ENCODE measurements at regions not wholly inside any gene's neighbourhood (a gene's known extent, or its start where the extent isn't known, plus 50 kb on each side); places are given as distances from the start of the nearest gene placed in this dataset.

DNA sequence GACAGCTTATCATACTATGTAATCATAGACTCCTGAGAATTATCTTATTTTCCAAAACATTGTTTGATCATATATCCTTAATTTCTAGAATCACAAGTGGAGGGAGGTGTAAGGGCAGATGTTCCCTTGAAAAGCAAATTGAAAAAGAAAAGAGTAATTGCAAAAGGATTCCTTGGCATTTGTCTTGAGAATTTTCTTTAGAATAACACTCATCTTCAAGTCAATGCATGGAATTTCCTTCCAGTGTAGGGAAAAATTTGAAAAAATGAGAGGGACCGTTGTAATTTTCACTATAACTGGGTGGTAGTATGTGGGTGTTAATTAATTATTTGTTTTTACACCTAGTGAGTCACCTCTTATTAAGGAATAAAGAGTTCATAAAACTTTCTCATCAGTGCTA is 724.6 kb upstream of the ADAMTS5 start:
- peaks cover 26% of the 10 kb centered on the region for H3K9me3 Mint-ChIP-seq
- Histone ChIP-seq H3K4me1 (ENCODE audit: control insufficient read depth, insufficient read depth, low read length) (no peaks in the 10 kb centered on the region), H3K27ac (ENCODE audit: low read depth, low read length) (no peak overlapping the region), H3K4me3 (ENCODE audit: low read length) (no peak overlapping the region), H3K36me3 (ENCODE audit: control insufficient read depth, insufficient read depth, low read length) (no peaks in the 10 kb centered on the region), H3K9ac (ENCODE audit: extremely low read depth, low read length, poor library complexity, severe bottlenecking) (no peak overlapping the region), H3K27me3 (ENCODE audit: control insufficient read depth, insufficient read depth, low read length, poor library complexity, severe bottlenecking) (no peaks in the 10 kb centered on the region), H3K9me3 (ENCODE audit: control insufficient read depth, low read length) (peaks cover 15% of the 10 kb centered on the region)
- no peak for DNase-seq
- TF ChIP-seq, protein P1, sequence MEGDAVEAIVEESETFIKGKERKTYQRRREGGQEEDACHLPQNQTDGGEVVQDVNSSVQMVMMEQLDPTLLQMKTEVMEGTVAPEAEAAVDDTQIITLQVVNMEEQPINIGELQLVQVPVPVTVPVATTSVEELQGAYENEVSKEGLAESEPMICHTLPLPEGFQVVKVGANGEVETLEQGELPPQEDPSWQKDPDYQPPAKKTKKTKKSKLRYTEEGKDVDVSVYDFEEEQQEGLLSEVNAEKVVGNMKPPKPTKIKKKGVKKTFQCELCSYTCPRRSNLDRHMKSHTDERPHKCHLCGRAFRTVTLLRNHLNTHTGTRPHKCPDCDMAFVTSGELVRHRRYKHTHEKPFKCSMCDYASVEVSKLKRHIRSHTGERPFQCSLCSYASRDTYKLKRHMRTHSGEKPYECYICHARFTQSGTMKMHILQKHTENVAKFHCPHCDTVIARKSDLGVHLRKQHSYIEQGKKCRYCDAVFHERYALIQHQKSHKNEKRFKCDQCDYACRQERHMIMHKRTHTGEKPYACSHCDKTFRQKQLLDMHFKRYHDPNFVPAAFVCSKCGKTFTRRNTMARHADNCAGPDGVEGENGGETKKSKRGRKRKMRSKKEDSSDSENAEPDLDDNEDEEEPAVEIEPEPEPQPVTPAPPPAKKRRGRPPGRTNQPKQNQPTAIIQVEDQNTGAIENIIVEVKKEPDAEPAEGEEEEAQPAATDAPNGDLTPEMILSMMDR (conservative IDR thresholded peaks at IDR 0.05): no peak
- 100% methylated on average over 1 of the region's 1 CpG; no CpG with 5 or more reads in 1 of the 2 experiments for WGBS, 2 experiments (ENCODE audit: insufficient coverage in 1 of 2, insufficient read length in 1 of 2)
- no peak overlapping the region for H3K4me3 Mint-ChIP-seq
- peaks cover 5% of the 10 kb centered on the region for H3K36me3 Mint-ChIP-seq (ENCODE audit: low read depth)
- no peaks in the 10 kb centered on the region for H3K4me1 Mint-ChIP-seq
- no peak overlapping the region for H3K27ac Mint-ChIP-seq
- no peaks in the 10 kb centered on the region for H3K27me3 Mint-ChIP-seq (ENCODE audit: insufficient read depth)

GRCh38 chr21:27691006-27691405 is 724.1 kb upstream of the ADAMTS5 start:
- Mint-ChIP-seq H3K4me1 (no peaks in the 10 kb centered on the region), H3K36me3 (ENCODE audit: low read depth) (peaks cover 5% of the 10 kb centered on the region), H3K9me3 (peaks cover 28% of the 10 kb centered on the region), H3K27me3 (ENCODE audit: insufficient read depth) (no peaks in the 10 kb centered on the region), H3K4me3 (no peak overlapping the region), H3K27ac (no peak overlapping the region)
- Histone ChIP-seq H3K27ac (ENCODE audit: low read depth, low read length) (no peak overlapping the region), H3K36me3 (ENCODE audit: control insufficient read depth, insufficient read depth, low read length) (no peaks in the 10 kb centered on the region), H3K9ac (ENCODE audit: extremely low read depth, low read length, poor library complexity, severe bottlenecking) (no peak overlapping the region), H3K9me3 (ENCODE audit: control insufficient read depth, low read length) (peaks cover 15% of the 10 kb centered on the region), H3K4me3 (ENCODE audit: low read length) (no peak overlapping the region), H3K27me3 (ENCODE audit: control insufficient read depth, insufficient read depth, low read length, poor library complexity, severe bottlenecking) (no peaks in the 10 kb centered on the region), H3K4me1 (ENCODE audit: control insufficient read depth, insufficient read depth, low read length) (no peaks in the 10 kb centered on the region)
- DNase-seq: no peak
- TF ChIP-seq, protein P1 (conservative IDR thresholded peaks at IDR 0.05): no peak
- WGBS, 2 experiments (ENCODE audit: insufficient coverage in 1 of 2, insufficient read length in 1 of 2): 64 to 86% methylated on average over 1 of the region's 1 CpG

DNA sequence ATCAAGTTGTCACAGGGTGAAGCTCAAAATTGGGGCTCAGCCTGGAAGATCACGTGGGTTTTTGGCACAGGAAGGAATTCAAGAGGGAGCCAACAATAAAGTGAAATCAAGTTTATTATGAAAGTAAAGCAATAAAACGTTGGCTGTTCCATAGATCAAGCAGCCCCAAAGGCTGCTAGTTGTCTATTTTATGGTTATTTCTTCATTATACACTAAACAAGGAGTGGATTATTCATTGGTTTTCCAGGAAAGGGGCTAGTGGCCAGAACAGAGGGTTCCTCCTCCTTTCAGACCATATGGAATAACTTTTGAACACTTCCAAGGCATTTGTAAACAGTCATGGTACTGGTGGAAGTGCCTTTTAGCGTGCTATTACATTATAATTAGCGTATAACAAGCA is 723.5 kb upstream of the ADAMTS5 start:
- 93 to 100% methylated on average over 1 to 4 of the region's 4 CpGs for WGBS, 2 experiments (ENCODE audit: insufficient coverage in 1 of 2, insufficient read length in 1 of 2)
- H3K4me3 ChIP-seq (ENCODE audit: low read length): no peak overlapping the region
- Mint-ChIP-seq H3K9me3 (peaks cover 29% of the 10 kb centered on the region), H3K36me3 (ENCODE audit: low read depth) (peaks cover 5% of the 10 kb centered on the region), H3K27me3 (ENCODE audit: insufficient read depth) (no peaks in the 10 kb centered on the region), H3K4me3 (no peak overlapping the region), H3K4me1 (no peaks in the 10 kb centered on the region), H3K27ac (no peak overlapping the region)
- H3K36me3 ChIP-seq (ENCODE audit: control insufficient read depth, insufficient read depth, low read length): no peaks in the 10 kb centered on the region
- TF ChIP-seq, protein P1 (conservative IDR thresholded peaks at IDR 0.05): no peak
- DNase-seq: no peak
- H3K27ac ChIP-seq (ENCODE audit: low read depth, low read length): no peak overlapping the region
- H3K9ac ChIP-seq (ENCODE audit: extremely low read depth, low read length, poor library complexity, severe bottlenecking): no peak overlapping the region
- peaks cover 15% of the 10 kb centered on the region for H3K9me3 ChIP-seq (ENCODE audit: control insufficient read depth, low read length)
- H3K4me1 ChIP-seq (ENCODE audit: control insufficient read depth, insufficient read depth, low read length): no peaks in the 10 kb centered on the region
- H3K27me3 ChIP-seq (ENCODE audit: control insufficient read depth, insufficient read depth, low read length, poor library complexity, severe bottlenecking): no peaks in the 10 kb centered on the region

All from endodermal cell (in vitro differentiated cells).